A673 (cell line): ENCODE measurements at regions not wholly inside any gene's neighbourhood (a gene's known extent, or its start where the extent isn't known, plus 50 kb on each side); places are given as distances from the start of the nearest gene placed in this dataset.

ENCODE experiments used
- BruUV-seq: library from RNA; stranded (reverse); fragments of 400-500 nt; replicated peaks from 2 replicates; lab custom pipeline; 2021; lab: Mats Ljungman, UMichigan
- CTCF ChIA-PET: fragments of 300-600 bp; sonication (Branson Sonifier 250); formaldehyde crosslinking; loops from one replicate; lab custom pipeline; 2022; ENCODE audit warnings: antibody characterized with exemption; lab: Charles Lee
- POLR2A ChIA-PET: fragments of 300-600 bp; sonication (Branson Sonifier 250); formaldehyde crosslinking; loops from one replicate; lab custom pipeline; 2022; ENCODE audit warnings: antibody characterized with exemption; ENCODE audit not compliant: low non-redundant PET; lab: Charles Lee
- DNase-seq: peaks from one replicate; pipeline ENCODE4 v3.0.0-alpha.2; 2015; ENCODE audit warnings: low spot score
- H3K27ac ChIP-seq: fragments of 200-600 bp; sonication (generic); 2 replicates; pipeline ENCODE4 v1.5.1; 2016; ENCODE audit warnings: mixed run types, low read depth, mild to moderate bottlenecking, mixed read lengths, antibody characterized with exemption, low read length; ENCODE audit not compliant: poor library complexity, severe bottlenecking
- H3K27me3 ChIP-seq: fragments of 200-600 bp; sonication (generic); replicated peaks from 2 replicates; pipeline ENCODE4 v1.6.1; 2017; ENCODE audit warnings: mixed run types, low read depth, mild to moderate bottlenecking, mixed read lengths, antibody characterized with exemption, low read length; ENCODE audit not compliant: insufficient read depth, poor library complexity
- H3K36me3 ChIP-seq: fragments of 200-600 bp; sonication (generic); 2 replicates; pipeline ENCODE4 v1.6.1; 2016; ENCODE audit warnings: mixed run types, mild to moderate bottlenecking, mixed read lengths, antibody characterized with exemption, low read length; ENCODE audit not compliant: insufficient read depth, poor library complexity, severe bottlenecking
- H3K4me1 ChIP-seq: fragments of 200-600 bp; sonication (generic); 2 replicates; pipeline ENCODE4 v1.6.1; 2017; ENCODE audit warnings: mixed run types, mild to moderate bottlenecking, mixed read lengths, antibody characterized with exemption, low read length; ENCODE audit not compliant: insufficient read depth, poor library complexity, severe bottlenecking
- H3K4me3 ChIP-seq: fragments of 200-600 bp; sonication (generic); 2 replicates; pipeline ENCODE4 v1.5.1; 2016; ENCODE audit warnings: low read depth, mixed run types, mild to moderate bottlenecking, mixed read lengths, low read length; ENCODE audit not compliant: poor library complexity, severe bottlenecking
- H3K9me3 ChIP-seq: fragments of 200-600 bp; sonication (generic); 2 replicates; pipeline ENCODE4 v1.6.1; 2016; ENCODE audit warnings: mixed run types, low read depth, mild to moderate bottlenecking, mixed read lengths, antibody characterized with exemption, low read length; ENCODE audit not compliant: poor library complexity, severe bottlenecking
- EZH2 ChIP-seq: fragments of 200-600 bp; sonication (generic); IDR thresholded peaks from 2 replicates; pipeline ENCODE4 v1.6.1; 2017; ENCODE audit warnings: borderline replicate concordance, low read depth, mild to moderate bottlenecking, mixed read lengths, antibody characterized with exemption, low read length; ENCODE audit not compliant: poor library complexity, severe bottlenecking
- intact Hi-C: fragments of 100-400 bp; cut with micrococcal nuclease; formaldehyde crosslinking; loops from one replicate; pipeline ENCODE4 v1.10.0; 2022; ENCODE audit not compliant: unreplicated experiment
- TF ChIP-seq, protein P1 (sequence below): fragments of 300-800, 200-600 bp; sonication (generic); conservative IDR thresholded peaks from 2 replicates; pipeline ENCODE4 v1.5.1; 2017; ENCODE audit warnings: low read depth, mild to moderate bottlenecking, antibody characterized with exemption, low read length, moderate library complexity, mixed read lengths

GRCh38 chr12:105936496-105936895 is 202.3 kb downstream of the NUAK1 start:
- Histone ChIP-seq H3K9me3 (no peaks in the 10 kb centered on the region), H3K4me3 (no peak overlapping the region), H3K36me3 (no peaks in the 10 kb centered on the region), H3K27ac (no peak overlapping the region), H3K4me1 (no peaks in the 10 kb centered on the region), H3K27me3 (no peaks in the 10 kb centered on the region)
- DNase-seq, result no peak
- CTCF ChIA-PET, result interaction anchor here (0.5 kb wide), 1 partner anchor 81 kb away, joined by 9 read pairs; no protein-coding TSS in a partner anchor
- intact Hi-C loops, result no loop called here
- BruUV-seq, result no TSS peak
- TF ChIP-seq, protein P1, sequence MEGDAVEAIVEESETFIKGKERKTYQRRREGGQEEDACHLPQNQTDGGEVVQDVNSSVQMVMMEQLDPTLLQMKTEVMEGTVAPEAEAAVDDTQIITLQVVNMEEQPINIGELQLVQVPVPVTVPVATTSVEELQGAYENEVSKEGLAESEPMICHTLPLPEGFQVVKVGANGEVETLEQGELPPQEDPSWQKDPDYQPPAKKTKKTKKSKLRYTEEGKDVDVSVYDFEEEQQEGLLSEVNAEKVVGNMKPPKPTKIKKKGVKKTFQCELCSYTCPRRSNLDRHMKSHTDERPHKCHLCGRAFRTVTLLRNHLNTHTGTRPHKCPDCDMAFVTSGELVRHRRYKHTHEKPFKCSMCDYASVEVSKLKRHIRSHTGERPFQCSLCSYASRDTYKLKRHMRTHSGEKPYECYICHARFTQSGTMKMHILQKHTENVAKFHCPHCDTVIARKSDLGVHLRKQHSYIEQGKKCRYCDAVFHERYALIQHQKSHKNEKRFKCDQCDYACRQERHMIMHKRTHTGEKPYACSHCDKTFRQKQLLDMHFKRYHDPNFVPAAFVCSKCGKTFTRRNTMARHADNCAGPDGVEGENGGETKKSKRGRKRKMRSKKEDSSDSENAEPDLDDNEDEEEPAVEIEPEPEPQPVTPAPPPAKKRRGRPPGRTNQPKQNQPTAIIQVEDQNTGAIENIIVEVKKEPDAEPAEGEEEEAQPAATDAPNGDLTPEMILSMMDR, result no peak
- no peak for TF ChIP-seq EZH2
- POLR2A ChIA-PET, result no interaction called here

GRCh38 chr12:105937009-105937408 is 201.7 kb downstream of the NUAK1 start:
- Histone ChIP-seq H3K9me3 (no peaks in the 10 kb centered on the region), H3K36me3 (no peaks in the 10 kb centered on the region), H3K4me3 (no peak overlapping the region), H3K4me1 (no peaks in the 10 kb centered on the region), H3K27ac (no peak overlapping the region), H3K27me3 (no peaks in the 10 kb centered on the region)
- POLR2A ChIA-PET, result no interaction called here
- no TSS peak for BruUV-seq
- TF ChIP-seq, protein P1, result no peak
- TF ChIP-seq EZH2, result no peak
- DNase-seq, result no peak
- intact Hi-C loops, result no loop called here
- CTCF ChIA-PET, result interaction anchor here (0.5 kb wide), 1 partner anchor 81 kb away, joined by 9 read pairs; no protein-coding TSS in a partner anchor

DNA sequence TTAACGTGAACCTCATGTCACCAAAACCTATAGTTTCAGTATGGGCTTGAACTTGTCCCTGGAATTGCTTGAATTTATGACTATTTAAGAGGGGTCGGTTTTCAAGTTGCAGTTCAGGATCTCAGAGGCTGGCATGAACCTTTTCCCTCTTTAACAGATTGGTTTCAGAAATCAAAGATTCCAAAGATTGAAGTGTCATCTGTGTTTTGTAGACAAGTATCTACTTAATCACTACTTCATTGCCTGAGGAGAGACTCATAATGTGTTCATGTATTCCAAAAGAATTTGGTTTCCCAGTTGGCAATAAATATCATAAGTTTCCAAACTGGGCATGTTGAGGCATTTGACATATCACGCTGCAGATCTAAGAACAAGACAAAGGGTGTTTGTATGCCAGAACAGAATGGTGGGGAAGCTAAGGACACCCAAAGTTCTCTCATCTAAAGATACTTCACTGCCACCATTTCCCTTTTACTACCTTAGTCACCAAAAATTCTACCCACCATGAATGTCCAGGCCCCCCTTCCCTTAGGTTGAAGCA is 199.5 kb downstream of the NUAK1 start:
- H3K27ac ChIP-seq, result no peak overlapping the region
- no peaks in the 10 kb centered on the region for H3K4me1 ChIP-seq
- intact Hi-C loops, result no loop called here
- H3K9me3 ChIP-seq, result no peaks in the 10 kb centered on the region
- ChIA-PET CTCF (no interaction called here), POLR2A (no interaction called here)
- TF ChIP-seq EZH2, result no peak
- TF ChIP-seq, protein P1, result no peak
- no TSS peak for BruUV-seq
- DNase-seq, result no peak
- no peak overlapping the region for H3K4me3 ChIP-seq
- H3K27me3 ChIP-seq, result no peaks in the 10 kb centered on the region
- H3K36me3 ChIP-seq, result no peaks in the 10 kb centered on the region
